22Rv1 (cell line): ENCODE measurements at regions not wholly inside any gene's neighbourhood (a gene's known extent, or its start where the extent isn't known, plus 50 kb on each side); places are given as distances from the start of the nearest gene placed in this dataset.

Experiments
- H3K27ac ChIP-seq: fragments of 450-650 bp; 2 replicates; pipeline ENCODE4 v1.5.1; 2017
- ZFX ChIP-seq: fragments of 450-650 bp; IDR thresholded peaks from 2 replicates; pipeline ENCODE4 v1.6.1; 2017; ENCODE audit warnings: antibody characterized with exemption, borderline replicate concordance
- TF ChIP-seq, protein P1 (sequence below): fragments of 450-650 bp; IDR thresholded peaks from 2 replicates; pipeline ENCODE4 v1.5.1; 2017; ENCODE audit warnings: mild to moderate bottlenecking

DNA sequence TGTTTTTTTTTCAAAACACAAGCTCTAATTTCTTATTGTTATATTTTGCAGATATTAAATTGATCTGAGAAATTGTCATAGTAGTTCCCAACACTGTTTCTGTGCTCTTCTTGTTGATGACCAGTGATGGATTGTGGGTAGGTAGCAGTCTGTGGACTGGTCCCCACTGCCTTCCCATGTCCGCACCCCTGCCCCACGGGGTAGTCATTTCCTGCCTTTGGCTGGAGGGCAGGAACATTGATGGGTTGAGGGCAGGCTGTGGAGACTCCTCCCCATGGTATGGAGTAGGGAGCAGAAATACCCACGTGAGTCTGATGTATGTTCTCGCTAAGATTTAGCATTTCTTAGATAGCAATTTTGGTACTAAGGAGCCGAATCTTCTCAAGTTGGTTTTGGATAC is 762.0 kb downstream of the CDH8 start:
- H3K27ac ChIP-seq, result no peak overlapping the region
- TF ChIP-seq, protein P1, sequence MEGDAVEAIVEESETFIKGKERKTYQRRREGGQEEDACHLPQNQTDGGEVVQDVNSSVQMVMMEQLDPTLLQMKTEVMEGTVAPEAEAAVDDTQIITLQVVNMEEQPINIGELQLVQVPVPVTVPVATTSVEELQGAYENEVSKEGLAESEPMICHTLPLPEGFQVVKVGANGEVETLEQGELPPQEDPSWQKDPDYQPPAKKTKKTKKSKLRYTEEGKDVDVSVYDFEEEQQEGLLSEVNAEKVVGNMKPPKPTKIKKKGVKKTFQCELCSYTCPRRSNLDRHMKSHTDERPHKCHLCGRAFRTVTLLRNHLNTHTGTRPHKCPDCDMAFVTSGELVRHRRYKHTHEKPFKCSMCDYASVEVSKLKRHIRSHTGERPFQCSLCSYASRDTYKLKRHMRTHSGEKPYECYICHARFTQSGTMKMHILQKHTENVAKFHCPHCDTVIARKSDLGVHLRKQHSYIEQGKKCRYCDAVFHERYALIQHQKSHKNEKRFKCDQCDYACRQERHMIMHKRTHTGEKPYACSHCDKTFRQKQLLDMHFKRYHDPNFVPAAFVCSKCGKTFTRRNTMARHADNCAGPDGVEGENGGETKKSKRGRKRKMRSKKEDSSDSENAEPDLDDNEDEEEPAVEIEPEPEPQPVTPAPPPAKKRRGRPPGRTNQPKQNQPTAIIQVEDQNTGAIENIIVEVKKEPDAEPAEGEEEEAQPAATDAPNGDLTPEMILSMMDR, result no peak
- no peak for TF ChIP-seq ZFX

DNA sequence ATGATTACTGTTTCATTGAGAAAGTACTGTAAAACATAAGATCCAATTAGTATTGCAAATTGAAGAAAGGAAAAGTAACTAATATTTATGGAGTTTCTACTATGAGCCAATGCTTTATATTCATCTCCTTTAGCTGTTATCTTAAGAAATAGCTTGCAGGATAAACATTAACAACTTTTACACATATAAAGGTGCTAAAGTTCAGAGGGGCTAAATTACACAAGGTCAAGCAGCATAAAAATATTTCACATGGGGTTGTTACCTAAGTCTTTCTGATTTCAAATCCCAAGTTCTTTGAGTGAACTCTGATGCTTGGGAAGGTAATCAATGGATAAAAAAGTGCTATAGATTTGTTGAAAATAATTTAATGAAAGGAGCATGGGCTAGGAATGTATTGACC is 765.5 kb downstream of the CDH8 start:
- TF ChIP-seq ZFX, result no peak
- TF ChIP-seq, protein P1, result no peak
- H3K27ac ChIP-seq, result no peak overlapping the region

DNA sequence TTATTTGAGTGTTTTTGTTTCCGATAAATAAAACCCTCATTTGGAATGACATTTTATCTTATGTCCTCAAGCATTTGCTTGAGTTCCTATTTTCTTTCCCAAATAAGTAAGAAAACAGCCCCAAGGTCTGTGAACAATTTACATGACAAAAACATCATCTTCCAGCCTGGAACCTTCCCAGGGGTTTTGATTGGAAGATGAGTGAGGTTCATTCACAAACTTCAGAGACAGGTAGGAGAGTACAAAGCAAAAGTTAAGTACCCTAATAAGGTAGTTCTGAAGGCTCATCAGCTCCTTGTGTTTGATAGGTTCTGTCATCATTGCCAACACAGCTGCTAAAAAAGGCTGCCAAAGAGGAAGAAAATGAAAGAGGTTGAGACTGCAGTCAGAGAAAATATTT is 772.8 kb downstream of the CDH8 start:
- TF ChIP-seq, protein P1, result no peak
- no peak for TF ChIP-seq ZFX
- H3K27ac ChIP-seq, result no peak overlapping the region

DNA sequence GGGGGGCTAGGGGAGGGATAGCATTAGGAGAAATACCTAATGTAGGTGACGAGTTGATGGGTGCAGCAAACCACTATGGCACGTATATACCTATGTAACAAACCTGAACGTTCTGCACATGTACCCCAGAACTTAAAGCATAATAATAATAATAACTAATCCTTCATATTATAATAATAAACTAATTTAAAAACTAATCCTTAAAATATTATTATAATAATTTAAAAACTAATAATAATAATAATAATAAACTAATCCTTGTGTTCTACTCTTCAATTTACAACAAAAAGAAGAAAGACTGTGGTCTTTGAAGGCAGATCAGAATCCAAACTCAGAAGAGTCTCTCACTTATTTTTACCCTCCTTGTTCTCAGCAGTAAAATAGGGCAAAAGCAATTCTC is 774.9 kb downstream of the CDH8 start:
- TF ChIP-seq, protein P1, result no peak
- TF ChIP-seq ZFX, result no peak
- no peak overlapping the region for H3K27ac ChIP-seq

DNA sequence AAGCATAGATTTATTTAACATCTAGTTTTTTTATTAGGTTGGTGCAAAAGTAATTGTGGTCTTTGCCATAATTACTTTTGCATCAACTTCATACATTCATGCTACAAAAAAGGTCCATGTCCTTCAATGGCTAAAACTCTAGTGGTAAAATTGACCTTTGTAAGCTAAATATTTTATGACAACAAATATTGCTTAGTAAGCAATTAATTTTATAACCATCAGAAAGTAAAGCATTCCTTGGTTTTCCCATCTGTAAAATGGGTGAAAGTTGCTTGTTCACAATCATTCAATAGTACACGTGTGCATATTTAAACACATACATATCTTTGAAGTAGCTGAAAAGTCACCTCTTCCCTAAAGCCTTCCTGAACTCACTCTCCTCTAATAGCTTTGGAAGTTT is 789.6 kb downstream of the CDH8 start:
- TF ChIP-seq, protein P1, result no peak
- no peak for TF ChIP-seq ZFX
- no peak overlapping the region for H3K27ac ChIP-seq

DNA sequence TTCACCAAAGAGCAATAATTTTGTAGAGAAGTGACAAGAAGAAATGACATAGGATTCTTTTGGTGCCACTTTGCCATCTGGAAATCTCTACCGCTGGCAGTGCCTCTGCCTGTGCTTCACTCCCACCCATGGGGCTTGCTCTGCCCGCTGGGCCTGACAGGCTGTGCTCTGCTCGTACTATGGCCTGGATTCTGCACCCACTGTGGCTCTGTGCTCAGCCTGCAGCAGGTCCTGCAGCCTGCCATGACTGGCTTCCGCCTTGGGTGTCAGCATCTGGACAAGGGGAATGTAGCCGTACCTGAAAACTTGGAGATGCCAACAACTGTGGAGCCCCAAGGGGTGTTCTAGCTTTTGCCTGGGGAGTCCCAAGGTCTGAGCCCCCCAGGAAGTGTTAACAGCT is 792.3 kb downstream of the CDH8 start:
- no peak overlapping the region for H3K27ac ChIP-seq
- TF ChIP-seq, protein P1, result no peak
- no peak for TF ChIP-seq ZFX

DNA sequence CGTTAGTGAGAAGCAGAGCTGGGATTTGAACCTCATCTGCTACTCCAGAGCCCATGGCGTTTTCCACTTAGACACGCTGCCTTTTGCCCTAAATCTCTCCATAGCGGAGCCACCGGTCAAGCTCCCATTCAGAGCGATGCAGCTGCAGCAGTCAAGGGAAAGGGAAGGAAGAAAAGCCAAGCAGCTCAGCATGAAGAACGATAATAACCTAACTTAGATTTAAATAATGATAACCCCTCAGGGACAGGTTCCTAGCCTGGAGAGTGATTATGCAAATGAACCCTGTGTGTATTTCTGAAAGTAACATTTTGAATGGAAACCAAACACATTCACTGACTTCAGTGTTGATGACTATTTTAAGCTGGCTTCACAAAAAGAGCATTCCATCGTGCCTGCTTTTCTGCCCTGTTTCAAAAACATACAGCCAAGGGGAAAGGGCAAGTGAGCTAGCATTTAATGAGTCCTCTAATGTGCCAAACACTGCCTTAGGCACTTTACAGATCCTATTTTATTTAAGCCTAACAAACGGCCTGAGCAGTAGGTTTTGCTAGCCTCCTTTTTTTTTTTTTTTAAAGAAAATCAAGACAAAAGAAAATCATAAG is 798.3 kb downstream of the CDH8 start:
- no peak overlapping the region for H3K27ac ChIP-seq
- no peak for TF ChIP-seq ZFX
- TF ChIP-seq, protein P1, result no peak
